PC-3 (cell line): ENCODE measurements at regions not wholly inside any gene's neighbourhood (a gene's known extent, or its start where the extent isn't known, plus 50 kb on each side); places are given as distances from the start of the nearest gene placed in this dataset.

Experiments used
- EZH2phosphoT487 ChIP-seq: fragments of 300-600 bp; sonication (generic); IDR thresholded peaks from 2 replicates; pipeline ENCODE4 v1.6.1; 2018; ENCODE audit warnings: mild to moderate bottlenecking, antibody characterized with exemption, low read length, borderline replicate concordance
- TF ChIP-seq, protein P1 (sequence below): fragments of 300-600 bp; sonication (generic); conservative IDR thresholded peaks from 2 replicates; pipeline ENCODE4 v1.5.1; 2017; ENCODE audit warnings: antibody characterized with exemption, low read depth, mild to moderate bottlenecking, low read length

- TF ChIP-seq, protein P1, sequence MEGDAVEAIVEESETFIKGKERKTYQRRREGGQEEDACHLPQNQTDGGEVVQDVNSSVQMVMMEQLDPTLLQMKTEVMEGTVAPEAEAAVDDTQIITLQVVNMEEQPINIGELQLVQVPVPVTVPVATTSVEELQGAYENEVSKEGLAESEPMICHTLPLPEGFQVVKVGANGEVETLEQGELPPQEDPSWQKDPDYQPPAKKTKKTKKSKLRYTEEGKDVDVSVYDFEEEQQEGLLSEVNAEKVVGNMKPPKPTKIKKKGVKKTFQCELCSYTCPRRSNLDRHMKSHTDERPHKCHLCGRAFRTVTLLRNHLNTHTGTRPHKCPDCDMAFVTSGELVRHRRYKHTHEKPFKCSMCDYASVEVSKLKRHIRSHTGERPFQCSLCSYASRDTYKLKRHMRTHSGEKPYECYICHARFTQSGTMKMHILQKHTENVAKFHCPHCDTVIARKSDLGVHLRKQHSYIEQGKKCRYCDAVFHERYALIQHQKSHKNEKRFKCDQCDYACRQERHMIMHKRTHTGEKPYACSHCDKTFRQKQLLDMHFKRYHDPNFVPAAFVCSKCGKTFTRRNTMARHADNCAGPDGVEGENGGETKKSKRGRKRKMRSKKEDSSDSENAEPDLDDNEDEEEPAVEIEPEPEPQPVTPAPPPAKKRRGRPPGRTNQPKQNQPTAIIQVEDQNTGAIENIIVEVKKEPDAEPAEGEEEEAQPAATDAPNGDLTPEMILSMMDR, result no peak
- no peak for TF ChIP-seq EZH2phosphoT487
These were observed 70.2 kb upstream of the ZBTB20 start for GRCh38 chr3:115217292-115217677.
